Kidney (tissue), 13 donors: ENCODE measurements at regions not wholly inside any gene's neighbourhood (a gene's known extent, or its start where the extent isn't known, plus 50 kb on each side); places are given as distances from the start of the nearest gene placed in this dataset.

Experiments used
- DNase-seq, 5 donors: peaks; one replicate each; pipeline ENCODE4 v3.0.0-alpha.2; 2013 to 2020
- FAIRE-seq: peaks from 2 replicates; lab custom pipeline; 2012; peaks lifted over from hg19 to GRCh38; lab: Jason Lieb, UNC
- H3K27ac ChIP-seq, 2 donors: one replicate each; pipeline ENCODE4 v1.7.0; 2013; ENCODE audit warnings: low read depth in 2 of 2, low read length in 2 of 2, inconsistent platforms in 1 of 2
- H3K27me3 ChIP-seq: one replicate; pipeline ENCODE4 v1.7.1; 2013; ENCODE audit warnings: low read length, inconsistent platforms; ENCODE audit not compliant: control insufficient read depth, insufficient read depth
- H3K36me3 ChIP-seq, 3 donors: one replicate each; pipeline versions ENCODE4 v1.7.0 to v1.7.1; 2013; ENCODE audit warnings: low read length in 3 of 3, control low read depth in 1 of 3, inconsistent platforms in 1 of 3; ENCODE audit not compliant: insufficient read depth in 3 of 3, control insufficient read depth in 2 of 3
- H3K4me1 ChIP-seq, 3 donors: one replicate each; pipeline versions ENCODE4 v1.7.0 to v1.7.1; 2013; ENCODE audit warnings: low read length in 3 of 3, inconsistent platforms in 1 of 3, low read depth in 1 of 3; ENCODE audit not compliant: control insufficient read depth in 2 of 3, insufficient read depth in 2 of 3
- H3K4me3 ChIP-seq, 3 donors: one replicate each; pipeline versions ENCODE4 v1.7.0 to v1.8.1; 2013; ENCODE audit warnings: low read length in 3 of 3, control low read depth in 1 of 3, inconsistent platforms in 1 of 3
- H3K9ac ChIP-seq, 3 donors: one replicate each; pipeline versions ENCODE4 v1.7.0 to v1.7.1; 2013; ENCODE audit warnings: low read length in 3 of 3, control low read depth in 1 of 3, inconsistent platforms in 1 of 3
- H3K9me3 ChIP-seq, 3 donors: one replicate each; pipeline versions ENCODE4 v1.7.0 to v1.7.1; 2013; ENCODE audit warnings: low read length in 3 of 3, control low read depth in 1 of 3, inconsistent platforms in 1 of 3; ENCODE audit not compliant: control insufficient read depth in 2 of 3, insufficient read depth in 1 of 3
- CTCF ChIP-seq: IDR thresholded peaks from 3 replicates; pipeline ENCODE4 v1.5.1; 2012; ENCODE audit warnings: mild to moderate bottlenecking, moderate library complexity, borderline replicate concordance; ENCODE audit not compliant: insufficient read depth; ENCODE audit errors: extremely low read depth
- intact Hi-C: fragments of 100-400 bp; cut with DNase I; formaldehyde crosslinking; loops from one replicate; pipeline ENCODE4 v1.11.1; 2022
- donor health status: control.
- donor health status: control.
- donor health status: control.
- donor health status: control.
- donor health status: control.
- donor health status: DM: yes; HTN: yes; CAD: no.
- donor health status: Normal renal cell carcinoma (clear cell type).

GRCh38 chr9:36456480-36457065, 56.5 kb upstream of the RNF38 start:
- H3K36me3 ChIP-seq, result no peaks in the 10 kb centered on the region
- H3K27me3 ChIP-seq, result no peaks in the 10 kb centered on the region
- no peak overlapping the region for H3K27ac ChIP-seq
- no peak for TF ChIP-seq CTCF
- H3K4me3 ChIP-seq, result no peak overlapping the region
- FAIRE-seq, result no peak
- peaks cover 0 to 3% (median 2%) of the 10 kb centered on the region in 3 donors for H3K4me1 ChIP-seq
- no peak overlapping the region for H3K9ac ChIP-seq
- intact Hi-C loops, result no loop called here
- H3K9me3 ChIP-seq, result no peaks in the 10 kb centered on the region
- DNase-seq, result no peak

- H3K9ac ChIP-seq, result no peak overlapping the region
- no peak for TF ChIP-seq CTCF
- no peaks in the 10 kb centered on the region for H3K36me3 ChIP-seq
- H3K27me3 ChIP-seq, result no peaks in the 10 kb centered on the region
- DNase-seq (no peak), FAIRE-seq (no peak)
- no peak overlapping the region for H3K4me3 ChIP-seq
- H3K27ac ChIP-seq, result no peak overlapping the region
- no peaks in the 10 kb centered on the region for H3K9me3 ChIP-seq
- intact Hi-C loops, result no loop called here
- peaks cover 0 to 5% (median 0%) of the 10 kb centered on the region in 3 donors for H3K4me1 ChIP-seq
These were observed 51.9 kb upstream of the RNF38 start for GRCh38 chr9:36451949-36452348.

GRCh38 chr9:36450110-36450732, 50.2 kb upstream of the RNF38 start:
- Histone ChIP-seq H3K9ac (no peak overlapping the region), H3K27ac (no peak overlapping the region), H3K4me1 (peaks cover 0 to 5% (median 0%) of the 10 kb centered on the region in 3 donors), H3K27me3 (no peaks in the 10 kb centered on the region), H3K4me3 (no peak overlapping the region), H3K36me3 (no peaks in the 10 kb centered on the region), H3K9me3 (no peaks in the 10 kb centered on the region)
- peak; percentile 77 for TF ChIP-seq CTCF
- peak in 2 of 5 donors; percentile 56 to 84 for DNase-seq
- intact Hi-C loops, result no loop called here
- peak; percentile 91 for FAIRE-seq
